OCI-LY7 (cell line): ENCODE measurements at regions not wholly inside any gene's neighbourhood (a gene's known extent, or its start where the extent isn't known, plus 50 kb on each side); places are given as distances from the start of the nearest gene placed in this dataset.

Experiments
- BruUV-seq: library from RNA; stranded (reverse); fragments of 400-500 nt; replicated peaks from 2 replicates; lab custom pipeline; 2021; lab: Mats Ljungman, UMichigan
- CTCF ChIA-PET: fragments of 300-600 bp; sonication (Branson Sonifier 250); formaldehyde crosslinking; loops from one replicate; lab custom pipeline; 2022; ENCODE audit warnings: antibody characterized with exemption; ENCODE audit not compliant: unreplicated experiment; lab: Charles Lee
- POLR2A ChIA-PET: fragments of 300-600 bp; sonication (Branson Sonifier 250); formaldehyde crosslinking; loops from one replicate; lab custom pipeline; 2022; ENCODE audit warnings: antibody characterized with exemption; lab: Charles Lee
- DNase-seq: peaks from one replicate; pipeline ENCODE4 v3.0.0-alpha.2; 2015; ENCODE audit warnings: low spot score
- H2AFZ ChIP-seq: fragments of 200-600 bp; sonication (generic), shearing (Covaris generic); 2 replicates; pipeline ENCODE4 v1.6.1; 2014; ENCODE audit warnings: mild to moderate bottlenecking, antibody characterized with exemption, low read length, moderate library complexity
- H3K27ac ChIP-seq: fragments of 200-600 bp; sonication (generic); 2 replicates; pipeline ENCODE4 v1.5.1; 2014; ENCODE audit warnings: mixed run types, low read depth, mild to moderate bottlenecking, moderate library complexity, low read length, inconsistent platforms; ENCODE audit not compliant: poor library complexity, severe bottlenecking
- H3K36me3 ChIP-seq: fragments of 200-600 bp; sonication (generic); 2 replicates; pipeline ENCODE4 v1.6.1; 2014; ENCODE audit warnings: mild to moderate bottlenecking, antibody characterized with exemption, low read length, moderate library complexity, mixed read lengths; ENCODE audit not compliant: insufficient read depth
- H3K4me1 ChIP-seq: fragments of 200-600 bp; sonication (generic); 2 replicates; pipeline ENCODE4 v1.5.1; 2014; ENCODE audit warnings: mild to moderate bottlenecking, low read length; ENCODE audit not compliant: insufficient read depth, poor library complexity, severe bottlenecking
- H3K4me2 ChIP-seq: fragments of 200-600 bp; sonication (generic); 2 replicates; pipeline ENCODE4 v1.6.1; 2014; ENCODE audit warnings: mild to moderate bottlenecking, low read length
- H3K4me3 ChIP-seq: fragments of 200-600 bp; sonication (generic); 2 replicates; pipeline ENCODE4 v1.5.1; 2014; ENCODE audit warnings: mild to moderate bottlenecking, low read depth, low read length; ENCODE audit not compliant: poor library complexity, severe bottlenecking
- H3K79me2 ChIP-seq: fragments of 200-600 bp; sonication (generic); 2 replicates; pipeline ENCODE4 v1.6.1; 2016; ENCODE audit warnings: low read depth, mild to moderate bottlenecking, low read length, moderate library complexity, mixed read lengths; ENCODE audit not compliant: insufficient read depth
- H3K9me2 ChIP-seq: fragments of 200-600 bp; sonication (generic); 2 replicates; pipeline ENCODE4 v1.6.1; 2016; ENCODE audit warnings: mild to moderate bottlenecking, low read length, mixed read lengths; ENCODE audit not compliant: insufficient read depth
- H3K9me3 ChIP-seq: fragments of 200-600 bp; sonication (generic); 2 replicates; pipeline ENCODE4 v1.6.1; 2014; ENCODE audit warnings: mild to moderate bottlenecking, mixed run types, low read length, mixed read lengths
- H4K20me1 ChIP-seq: fragments of 200-600 bp; sonication (generic); 2 replicates; pipeline ENCODE4 v1.6.1; 2014; ENCODE audit warnings: mild to moderate bottlenecking, antibody characterized with exemption, low read length, moderate library complexity, mixed read lengths; ENCODE audit not compliant: insufficient read depth
- EZH2phosphoT487 ChIP-seq: fragments of 200-600 bp; sonication (generic); IDR thresholded peaks from 2 replicates; pipeline ENCODE4 v1.6.1; 2018; ENCODE audit warnings: low read depth, borderline replicate concordance, mild to moderate bottlenecking, mixed run types, antibody characterized with exemption, low read length, moderate library complexity, mixed read lengths
- intact Hi-C: fragments of 100-400 bp; cut with micrococcal nuclease; formaldehyde crosslinking; loops from one replicate; pipeline ENCODE4 v1.10.0; 2022; ENCODE audit not compliant: unreplicated experiment
- TF ChIP-seq, protein P1 (sequence below): fragments of 200-600 bp; sonication (generic); conservative IDR thresholded peaks from 2 replicates; pipeline ENCODE4 v1.5.1; 2014; ENCODE audit warnings: mild to moderate bottlenecking, antibody characterized with exemption, low read length, moderate library complexity, mixed read lengths

DNA sequence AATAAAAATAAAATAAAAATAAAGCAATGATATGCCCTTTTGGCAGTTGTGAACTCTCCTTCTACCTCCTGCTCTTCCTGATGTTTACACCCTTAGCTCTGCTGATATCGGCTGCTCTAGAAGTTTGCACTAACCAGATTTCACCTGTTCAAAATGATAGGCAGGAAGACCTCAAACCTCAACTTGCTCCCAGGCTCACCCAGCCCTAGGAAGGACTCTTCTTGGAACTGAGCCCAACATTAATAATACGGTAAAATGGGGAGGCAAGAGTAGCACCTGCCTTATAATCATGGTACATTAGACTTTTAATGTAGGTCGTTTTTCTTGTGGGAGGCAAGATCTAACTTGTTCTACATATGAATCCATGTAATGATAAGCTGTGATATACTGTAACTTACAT is 61.2 kb upstream of the MED13 start:
- H2AFZ ChIP-seq = no peak overlapping the region
- CTCF ChIA-PET = no interaction called here
- DNase-seq = no peak

GRCh38 chr17:62125307-62125706 is 60.2 kb upstream of the MED13 start:
- H3K4me2 ChIP-seq = no peak overlapping the region
- H3K79me2 ChIP-seq = no peaks in the 10 kb centered on the region
- no TSS peak for BruUV-seq
- no peaks in the 10 kb centered on the region for H4K20me1 ChIP-seq
- H3K36me3 ChIP-seq = no peaks in the 10 kb centered on the region
- no peaks in the 10 kb centered on the region for H3K9me2 ChIP-seq
- intact Hi-C loops = no loop called here
- TF ChIP-seq EZH2phosphoT487 = no peak
- TF ChIP-seq, protein P1, sequence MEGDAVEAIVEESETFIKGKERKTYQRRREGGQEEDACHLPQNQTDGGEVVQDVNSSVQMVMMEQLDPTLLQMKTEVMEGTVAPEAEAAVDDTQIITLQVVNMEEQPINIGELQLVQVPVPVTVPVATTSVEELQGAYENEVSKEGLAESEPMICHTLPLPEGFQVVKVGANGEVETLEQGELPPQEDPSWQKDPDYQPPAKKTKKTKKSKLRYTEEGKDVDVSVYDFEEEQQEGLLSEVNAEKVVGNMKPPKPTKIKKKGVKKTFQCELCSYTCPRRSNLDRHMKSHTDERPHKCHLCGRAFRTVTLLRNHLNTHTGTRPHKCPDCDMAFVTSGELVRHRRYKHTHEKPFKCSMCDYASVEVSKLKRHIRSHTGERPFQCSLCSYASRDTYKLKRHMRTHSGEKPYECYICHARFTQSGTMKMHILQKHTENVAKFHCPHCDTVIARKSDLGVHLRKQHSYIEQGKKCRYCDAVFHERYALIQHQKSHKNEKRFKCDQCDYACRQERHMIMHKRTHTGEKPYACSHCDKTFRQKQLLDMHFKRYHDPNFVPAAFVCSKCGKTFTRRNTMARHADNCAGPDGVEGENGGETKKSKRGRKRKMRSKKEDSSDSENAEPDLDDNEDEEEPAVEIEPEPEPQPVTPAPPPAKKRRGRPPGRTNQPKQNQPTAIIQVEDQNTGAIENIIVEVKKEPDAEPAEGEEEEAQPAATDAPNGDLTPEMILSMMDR = no peak
- H3K9me3 ChIP-seq = no peaks in the 10 kb centered on the region
- no peaks in the 10 kb centered on the region for H3K4me1 ChIP-seq
- ChIA-PET POLR2A (interaction anchor here (0.7 kb wide), 1 partner anchor 32 kb away, joined by 5 read pairs; no protein-coding TSS in a partner anchor), CTCF (no interaction called here)
- no peak overlapping the region for H3K27ac ChIP-seq
- no peak overlapping the region for H2AFZ ChIP-seq
- no peak for DNase-seq
- no peak overlapping the region for H3K4me3 ChIP-seq

More for the DNA sequence above, 61.2 kb upstream of the MED13 start:
- no peaks in the 10 kb centered on the region for H3K79me2 ChIP-seq
- intact Hi-C loops = no loop called here
- H3K4me3 ChIP-seq = no peak overlapping the region
- no peaks in the 10 kb centered on the region for H3K9me2 ChIP-seq
- H3K4me1 ChIP-seq = no peaks in the 10 kb centered on the region
- POLR2A ChIA-PET = no interaction called here
- no peak overlapping the region for H3K4me2 ChIP-seq
- no peaks in the 10 kb centered on the region for H3K36me3 ChIP-seq
- no TSS peak for BruUV-seq
- no peaks in the 10 kb centered on the region for H4K20me1 ChIP-seq
- H3K27ac ChIP-seq = no peak overlapping the region
- no peaks in the 10 kb centered on the region for H3K9me3 ChIP-seq
- TF ChIP-seq EZH2phosphoT487 = no peak
- TF ChIP-seq, protein P1 = no peak

DNA sequence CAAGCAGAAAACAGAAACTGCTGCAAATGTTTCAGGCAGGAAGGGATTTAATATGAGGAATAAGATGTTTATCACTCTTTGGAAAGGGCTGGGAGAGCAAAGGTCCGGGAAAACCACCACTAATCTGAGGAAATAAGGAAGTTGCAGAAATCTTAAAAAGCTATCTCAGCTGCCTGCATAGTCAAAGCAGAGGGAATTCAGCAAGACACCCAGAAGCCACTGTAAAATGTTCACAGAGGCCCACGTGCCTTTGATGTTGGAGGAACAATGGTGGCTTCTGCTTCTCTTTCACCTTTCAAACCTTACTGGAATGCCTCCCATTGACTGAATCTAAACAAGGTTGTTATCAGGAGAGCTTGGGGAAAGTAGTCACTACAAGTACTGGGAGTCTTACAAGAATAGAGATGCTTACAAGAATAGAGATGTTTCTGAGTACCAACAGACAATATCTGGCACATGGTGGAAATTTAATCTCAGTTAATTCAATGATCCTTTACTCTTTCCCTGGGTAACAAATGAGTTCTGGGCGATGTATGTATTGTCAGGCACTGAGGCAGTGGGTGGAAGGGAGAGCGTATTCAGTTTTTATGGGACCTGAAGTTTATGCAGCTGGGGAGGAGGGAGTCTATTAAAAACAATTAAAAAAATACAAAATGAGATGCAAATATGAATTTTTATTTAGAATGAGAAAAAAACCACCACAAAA is 56.1 kb upstream of the MED13 start:
- no TSS peak for BruUV-seq
- Histone ChIP-seq H2AFZ (no peak overlapping the region), H3K4me2 (no peak overlapping the region), H3K4me3 (no peak overlapping the region), H4K20me1 (no peaks in the 10 kb centered on the region), H3K79me2 (no peaks in the 10 kb centered on the region), H3K4me1 (no peaks in the 10 kb centered on the region), H3K27ac (no peak overlapping the region), H3K9me2 (no peaks in the 10 kb centered on the region), H3K9me3 (no peaks in the 10 kb centered on the region), H3K36me3 (no peaks in the 10 kb centered on the region)
- intact Hi-C loops = no loop called here
- no peak for DNase-seq
- ChIA-PET POLR2A (no interaction called here), CTCF (no interaction called here)
- TF ChIP-seq, protein P1 = no peak
- TF ChIP-seq EZH2phosphoT487 = no peak
